H1 (cell line): ENCODE measurements at regions not wholly inside any gene's neighbourhood (a gene's known extent, or its start where the extent isn't known, plus 50 kb on each side); places are given as distances from the start of the nearest gene placed in this dataset.

Experiments used
- CHD7 ChIP-seq: fragments of 300-600 bp; sonication (generic); IDR thresholded peaks from 2 replicates; pipeline ENCODE4 v1.7.1; 2012; ENCODE audit warnings: low read length, moderate library complexity, mild to moderate bottlenecking, inconsistent platforms; ENCODE audit not compliant: insufficient replicate concordance
- TBP ChIP-seq: IDR thresholded peaks from 2 replicates; pipeline ENCODE4 v1.6.1; 2011; ENCODE audit warnings: low read depth, low read length, improper control_type of control experiment
- USF2 ChIP-seq: IDR thresholded peaks from 2 replicates; pipeline ENCODE4 v1.6.1; 2011; ENCODE audit warnings: low read length, improper control_type of control experiment

GRCh38 chr6:137970368-137970767 lies 103.3 kb downstream of the TNFAIP3 start (continued):
- no peak for TF ChIP-seq CHD7
- no peak for TF ChIP-seq USF2
- TF ChIP-seq TBP = no peak
